Tibial nerve (tissue), 4 donors: ENCODE measurements at regions not wholly inside any gene's neighbourhood (a gene's known extent, or its start where the extent isn't known, plus 50 kb on each side); places are given as distances from the start of the nearest gene placed in this dataset.

Experiments
- DNase-seq, 2 donors: peaks; one replicate each; pipeline ENCODE4 v3.0.0-alpha.2; 2019; ENCODE audit warnings: low spot score in 2 of 2
- H3K27ac ChIP-seq, 4 donors: fragments of 200-600 bp; sonication (generic) in 3 of 4; one replicate each; pipeline ENCODE4 v1.5.1; 2017 to 2019; ENCODE audit warnings: mild to moderate bottlenecking in 1 of 4
- H3K27me3 ChIP-seq, 2 donors: fragments of 200-600 bp; sonication (generic) in 1 of 2; one replicate each; pipeline versions ENCODE4 v1.5.1 to v1.6.0; 2017 to 2019
- H3K36me3 ChIP-seq, 3 donors: fragments of 200-600 bp; sonication (generic); one replicate each; pipeline ENCODE4 v1.5.1; 2018 to 2019
- H3K4me1 ChIP-seq, 4 donors: fragments of 200-600 bp; sonication (generic) in 3 of 4; one replicate each; pipeline ENCODE4 v1.5.1; 2017 to 2019
- H3K4me3 ChIP-seq, 4 donors: fragments of 200-600 bp; sonication (generic) in 3 of 4; one replicate each; pipeline ENCODE4 v1.5.1; 2017 to 2019; ENCODE audit warnings: mild to moderate bottlenecking in 1 of 4, moderate library complexity in 1 of 4
- H3K9me3 ChIP-seq, 4 donors: fragments of 200-600 bp; sonication (generic) in 3 of 4; one replicate each; pipeline ENCODE4 v1.5.1; 2017 to 2019
- CTCF ChIP-seq, 5 experiments: fragments of 200-600 bp in 3 of 5; fragments of 450-650 bp in 2 of 5; sonication (generic) in 3 of 5; IDR thresholded peaks; one replicate each; pipeline ENCODE4 v1.5.1; 2016 to 2019; ENCODE audit warnings: antibody characterized with exemption in 5 of 5, mild to moderate bottlenecking in 3 of 5, moderate library complexity in 2 of 5
- EP300 ChIP-seq, 2 donors: sonication (generic); formaldehyde crosslinking; IDR thresholded peaks; one replicate each; pipeline ENCODE4 v1.6.1; 2017; ENCODE audit warnings: antibody characterized with exemption in 2 of 2, mild to moderate bottlenecking in 1 of 2
- POLR2A ChIP-seq, 2 donors: fragments of 450-650 bp; IDR thresholded peaks; one replicate each; pipeline ENCODE4 v1.6.1; 2017; ENCODE audit warnings: antibody characterized with exemption in 2 of 2, mild to moderate bottlenecking in 2 of 2, moderate library complexity in 2 of 2
- WGBS, 2 donors: methylation state at CpG; one replicate each; pipeline ENCODE4 v1.1.5; 2018; 5-methylcytosine and 5-hydroxymethylcytosine counted together

GRCh38 chr12:11968516-11968915, 102.2 kb upstream of the BCL2L14 start:
- 77 to 79% methylated on average over 7 of the region's 7 CpGs for WGBS, 2 donors
- no peak overlapping the region for H3K27ac ChIP-seq
- no peaks in the 10 kb centered on the region for H3K27me3 ChIP-seq
- H3K9me3 ChIP-seq: no peaks in the 10 kb centered on the region
- H3K4me1 ChIP-seq: no peaks in the 10 kb centered on the region
- H3K36me3 ChIP-seq: no peaks in the 10 kb centered on the region
- DNase-seq: no peak
- H3K4me3 ChIP-seq: no peak overlapping the region
- TF ChIP-seq POLR2A (IDR thresholded peaks at IDR 0.05): no peak
- TF ChIP-seq EP300 (IDR thresholded peaks at IDR 0.05): no peak
- no peak for TF ChIP-seq CTCF (IDR thresholded peaks at IDR 0.05)

- Histone ChIP-seq H3K9me3 (no peaks in the 10 kb centered on the region), H3K4me1 (no peaks in the 10 kb centered on the region), H3K36me3 (no peaks in the 10 kb centered on the region), H3K27ac (no peak overlapping the region), H3K27me3 (no peaks in the 10 kb centered on the region), H3K4me3 (no peak overlapping the region)
- 67 to 69% methylated on average over 8 of the region's 8 CpGs for WGBS, 2 donors
- no peak for DNase-seq
- TF ChIP-seq POLR2A (IDR thresholded peaks at IDR 0.05): no peak
These were observed 101.1 kb upstream of the BCL2L14 start for GRCh38 chr12:11969437-11970154.

GRCh38 chr12:11970155-11970520, 100.6 kb upstream of the BCL2L14 start:
- Histone ChIP-seq H3K4me1 (no peaks in the 10 kb centered on the region), H3K36me3 (no peaks in the 10 kb centered on the region), H3K27me3 (no peaks in the 10 kb centered on the region), H3K9me3 (no peaks in the 10 kb centered on the region), H3K27ac (no peak overlapping the region), H3K4me3 (no peak overlapping the region)
- WGBS, 2 donors: 70 to 74% methylated on average over 4 of the region's 4 CpGs
- no peak for DNase-seq
- TF ChIP-seq EP300 (IDR thresholded peaks at IDR 0.05) (no peak), CTCF (IDR thresholded peaks at IDR 0.05) (no peak), POLR2A (IDR thresholded peaks at IDR 0.05) (no peak)

DNA sequence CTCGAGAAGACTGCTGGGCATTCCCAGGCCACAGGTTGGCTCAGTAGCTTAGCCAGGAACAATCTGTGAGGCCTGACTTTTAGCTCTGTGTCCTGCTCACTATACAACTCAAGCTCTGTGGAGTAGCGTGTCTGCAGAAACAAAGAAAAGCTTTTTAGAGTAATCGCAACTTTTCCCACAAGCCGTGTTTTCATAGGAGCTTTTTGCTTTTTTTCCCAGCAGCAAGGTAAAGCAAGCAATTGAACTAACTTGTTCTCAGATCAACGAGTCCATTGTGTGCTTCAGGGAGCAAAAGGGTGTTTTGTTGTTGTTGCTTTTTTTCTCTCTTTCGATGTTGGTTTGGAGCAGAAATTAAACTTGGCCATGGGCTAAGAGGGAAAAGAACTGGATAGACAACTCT, 97.3 kb upstream of the BCL2L14 start:
- TF ChIP-seq POLR2A (IDR thresholded peaks at IDR 0.05) (no peak), CTCF (IDR thresholded peaks at IDR 0.05) (no peak)
- Histone ChIP-seq H3K4me1 (no peaks in the 10 kb centered on the region), H3K27ac (no peak overlapping the region), H3K27me3 (no peaks in the 10 kb centered on the region), H3K9me3 (no peaks in the 10 kb centered on the region), H3K36me3 (no peaks in the 10 kb centered on the region), H3K4me3 (no peak overlapping the region)
- no peak for DNase-seq
- 37 to 47% methylated on average over 6 of the region's 6 CpGs for WGBS, 2 donors

GRCh38 chr12:11976005-11976404, 94.7 kb upstream of the BCL2L14 start:
- no peaks in the 10 kb centered on the region for H3K9me3 ChIP-seq
- H3K4me1 ChIP-seq: no peaks in the 10 kb centered on the region
- no peaks in the 10 kb centered on the region for H3K27me3 ChIP-seq
- TF ChIP-seq EP300 (IDR thresholded peaks at IDR 0.05) (no peak), POLR2A (IDR thresholded peaks at IDR 0.05) (no peak), CTCF (IDR thresholded peaks at IDR 0.05) (no peak)
- H3K36me3 ChIP-seq: no peaks in the 10 kb centered on the region
- no peak overlapping the region for H3K4me3 ChIP-seq
- DNase-seq: no peak
- WGBS, 2 donors: 64 to 65% methylated on average over 4 of the region's 4 CpGs
- no peak overlapping the region for H3K27ac ChIP-seq
